HG03045 (cell line): ENCODE measurements at regions not wholly inside any gene's neighbourhood (a gene's known extent, or its start where the extent isn't known, plus 50 kb on each side); places are given as distances from the start of the nearest gene placed in this dataset.
"Not testable (repeated sequence)": the region's sequence is repeated elsewhere in the genome, so short reads cannot be mapped to it uniquely, and the experiment has no call there.

ENCODE experiments used
- ATAC-seq: cut with Tn5 transposase; IDR thresholded peaks from one replicate; pipeline ENCODE4 v1.9.1; 2021; ENCODE audit warnings: mild to moderate bottlenecking, moderate library complexity; ENCODE audit not compliant: unreplicated experiment

GRCh38 chr5:56402266-56403220 lies 169.4 kb upstream of the ANKRD55 start:
- no peak for ATAC-seq

GRCh38 chr5:56397796-56398195 lies 164.7 kb upstream of the ANKRD55 start:
- not testable (repeated sequence) for ATAC-seq

- no peak for ATAC-seq
Measured at GRCh38 chr5:56396634-56397033, 163.5 kb upstream of the ANKRD55 start.

DNA sequence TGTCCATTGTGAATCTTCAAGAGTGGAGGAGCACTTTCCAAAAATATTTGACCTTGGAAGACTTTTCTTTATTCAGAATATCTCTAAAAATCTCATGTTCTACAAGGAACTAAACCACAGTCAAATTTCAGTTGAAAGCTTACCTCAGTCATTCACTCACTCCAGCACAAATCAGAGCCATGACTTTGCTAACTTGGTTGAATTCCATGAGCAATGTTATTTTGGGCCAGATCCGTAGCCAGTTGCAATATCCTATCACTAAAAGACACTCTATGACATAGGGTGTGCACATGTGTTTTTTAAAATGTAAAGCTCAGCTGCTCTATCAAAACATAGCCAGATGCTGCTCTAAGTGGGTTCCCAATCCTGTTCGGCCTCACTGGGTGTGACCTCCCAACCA lies 156.1 kb upstream of the ANKRD55 start:
- no peak for ATAC-seq

- ATAC-seq: no peak
Measured at GRCh38 chr5:56388229-56388985, 155.3 kb upstream of the ANKRD55 start.

GRCh38 chr5:56386046-56386445 lies 152.9 kb upstream of the ANKRD55 start:
- no peak for ATAC-seq

DNA sequence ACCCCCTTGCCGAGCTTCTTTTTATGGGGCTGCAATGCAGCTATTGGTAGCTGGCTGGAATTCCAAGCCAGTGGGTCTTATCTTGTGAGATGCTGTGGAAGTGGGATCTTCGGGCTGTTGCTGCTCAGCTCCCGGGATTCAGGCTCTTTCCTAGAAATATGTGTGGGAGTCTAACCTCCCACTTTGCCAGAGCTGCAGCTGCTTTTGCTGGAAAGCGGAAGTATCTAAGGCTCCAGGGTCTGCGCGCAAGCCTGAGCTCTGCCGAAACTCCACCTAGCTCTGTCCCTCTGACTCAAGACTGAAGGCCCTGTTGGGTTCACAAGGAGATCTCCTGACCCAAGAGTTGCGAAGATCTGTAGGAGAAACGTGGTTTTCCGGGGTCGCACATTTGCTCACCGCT lies 151.1 kb upstream of the ANKRD55 start:
- no peak for ATAC-seq

DNA sequence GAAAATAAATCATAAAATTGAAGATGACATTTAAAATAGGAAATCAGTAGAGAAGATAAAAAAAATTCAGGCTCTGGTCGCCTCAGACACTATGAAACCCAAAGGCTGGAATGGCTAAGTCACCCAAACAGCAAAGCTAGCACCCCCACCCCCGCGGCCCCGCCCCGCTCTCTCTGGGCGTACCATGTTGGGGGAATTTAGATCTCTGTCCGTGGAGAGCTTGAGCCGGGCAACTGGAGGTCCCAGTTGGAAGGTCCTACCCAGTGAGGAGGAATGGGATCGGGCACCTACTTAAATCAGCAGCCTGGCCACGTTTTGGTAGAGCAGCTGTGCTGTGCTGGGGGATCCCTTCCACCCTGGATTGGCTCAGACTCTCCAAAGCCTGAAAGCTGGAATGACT lies 150.6 kb upstream of the ANKRD55 start:
- ATAC-seq: no peak

GRCh38 chr5:56382896-56383295 lies 149.8 kb upstream of the ANKRD55 start:
- ATAC-seq: no peak

- no peak for ATAC-seq
Measured at GRCh38 chr5:56377573-56377972, 144.4 kb upstream of the ANKRD55 start.

DNA sequence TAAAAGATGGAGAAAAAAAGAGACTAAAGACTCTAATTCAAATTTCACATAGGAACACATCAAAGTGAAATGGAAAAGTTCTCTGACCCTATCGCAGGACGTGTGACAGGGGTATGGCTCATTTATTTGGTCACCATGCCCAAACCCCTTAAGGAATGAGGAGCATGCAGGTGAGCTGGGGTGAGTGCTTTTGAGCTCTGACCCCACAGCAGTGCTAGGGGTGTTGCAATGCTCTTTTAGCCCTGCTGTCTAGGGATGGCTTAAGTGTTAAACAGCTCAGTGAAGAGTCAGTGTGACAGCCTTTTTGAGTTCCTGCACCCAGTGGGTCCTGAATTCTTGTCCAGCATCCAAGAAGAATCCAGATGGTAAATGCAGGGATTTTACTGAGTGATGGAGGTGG lies 143.0 kb upstream of the ANKRD55 start:
- no peak for ATAC-seq

DNA sequence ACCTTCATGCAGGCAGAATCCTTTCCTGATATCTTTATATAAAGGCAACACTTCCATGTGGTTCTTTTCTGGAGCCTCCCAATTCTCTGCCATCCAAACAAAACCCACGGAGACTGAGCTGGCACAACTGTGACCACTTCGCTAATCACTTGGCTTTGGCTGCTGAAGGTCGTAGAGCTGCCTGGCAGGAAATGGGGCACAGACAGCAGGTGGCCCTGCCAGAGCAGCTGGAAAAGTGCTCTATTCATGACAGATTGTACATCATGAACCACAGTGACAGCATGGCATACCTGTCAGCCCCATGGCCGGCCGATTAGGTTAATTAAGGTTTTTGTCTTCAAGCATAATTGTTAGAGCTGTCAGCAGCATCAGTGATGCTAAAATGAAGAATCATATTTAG lies 141.9 kb upstream of the ANKRD55 start:
- no peak for ATAC-seq

DNA sequence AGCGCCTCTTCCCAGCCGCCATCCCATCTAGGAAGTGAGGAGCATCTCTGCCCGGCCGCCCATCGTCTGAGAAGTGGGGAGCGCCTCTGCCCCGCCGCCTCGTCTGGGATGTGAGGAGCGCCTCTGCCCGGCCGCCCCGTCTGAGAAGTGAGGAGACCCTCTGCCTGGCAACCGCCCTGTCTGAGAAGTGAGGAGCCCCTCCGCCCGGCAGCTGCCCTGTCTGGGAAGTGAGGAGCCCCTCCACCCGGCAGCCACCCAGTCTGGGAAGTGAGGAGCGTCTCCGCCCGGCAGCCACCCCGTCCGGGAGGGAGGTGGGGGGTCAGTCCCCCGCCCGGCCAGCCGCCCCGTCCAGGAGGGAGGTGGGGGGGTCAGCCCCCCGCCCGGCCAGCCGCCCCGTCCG lies 139.4 kb upstream of the ANKRD55 start:
- ATAC-seq: not testable (repeated sequence)

GRCh38 chr5:56369361-56369811 lies 136.3 kb upstream of the ANKRD55 start:
- ATAC-seq: no peak

- no peak for ATAC-seq
Measured at GRCh38 chr5:56367748-56368147, 134.6 kb upstream of the ANKRD55 start.

GRCh38 chr5:56366986-56367385 lies 133.9 kb upstream of the ANKRD55 start:
- ATAC-seq: no peak

- no peak for ATAC-seq
Measured at GRCh38 chr5:56361398-56361797, 128.3 kb upstream of the ANKRD55 start.

DNA sequence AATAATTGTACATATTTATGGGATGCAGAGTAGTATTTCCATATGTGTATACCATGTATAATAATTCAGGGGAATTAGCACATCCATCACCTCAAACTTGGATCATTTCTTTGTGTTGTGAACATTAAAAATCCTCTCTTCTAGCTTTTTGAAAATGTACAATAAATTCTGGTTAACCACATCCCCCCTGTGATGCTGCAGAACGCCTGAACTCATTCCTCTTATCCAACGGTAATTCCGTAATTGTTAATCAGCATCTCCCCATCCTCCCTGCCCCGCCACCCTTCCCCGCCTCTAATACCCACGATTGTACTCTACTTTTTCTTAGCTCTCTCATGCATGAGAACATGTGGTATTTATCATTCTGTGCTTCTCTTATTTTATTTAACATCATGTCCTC lies 127.7 kb upstream of the ANKRD55 start:
- no peak for ATAC-seq

- ATAC-seq: no peak
Measured at GRCh38 chr5:56359809-56360685, 126.9 kb upstream of the ANKRD55 start.

- ATAC-seq: no peak
Measured at GRCh38 chr5:56358703-56359681, 125.9 kb upstream of the ANKRD55 start.
